GM23338 (cell line): ENCODE measurements at regions not wholly inside any gene's neighbourhood (a gene's known extent, or its start where the extent isn't known, plus 50 kb on each side); places are given as distances from the start of the nearest gene placed in this dataset.

ENCODE experiments used
- CREB1 ChIP-seq: fragments of 250-450 bp; sonication (Bioruptor Pico); IDR thresholded peaks from 2 replicates; pipeline ENCODE4 v1.5.0; 2020; ENCODE audit warnings: low read depth, mild to moderate bottlenecking, moderate library complexity
- EZH2 ChIP-seq: fragments of 200-600 bp; sonication (generic); IDR thresholded peaks from one replicate; pipeline ENCODE4 v1.8.0; 2017; ENCODE audit warnings: antibody characterized with exemption, mild to moderate bottlenecking, low read depth; ENCODE audit not compliant: unreplicated experiment
- EZH2phosphoT487 ChIP-seq: fragments of 200-600 bp; sonication (generic); IDR thresholded peaks from one replicate; pipeline ENCODE4 v1.8.1; 2018; ENCODE audit warnings: antibody characterized with exemption; ENCODE audit not compliant: unreplicated experiment
- JUNB ChIP-seq: IDR thresholded peaks from one replicate; pipeline ENCODE4 v1.6.1; 2016; ENCODE audit warnings: antibody characterized with exemption; ENCODE audit not compliant: unreplicated experiment
- NANOG ChIP-seq: IDR thresholded peaks from 2 replicates; pipeline ENCODE4 v1.6.1; 2016; ENCODE audit warnings: antibody characterized with exemption, borderline replicate concordance
- POLR2AphosphoS5 ChIP-seq: IDR thresholded peaks from 2 replicates; pipeline ENCODE4 v1.6.1; 2016; ENCODE audit warnings: antibody characterized with exemption, low read depth
- STAT1 ChIP-seq: IDR thresholded peaks from one replicate; pipeline ENCODE4 v1.6.1; 2016; ENCODE audit warnings: antibody characterized with exemption; ENCODE audit not compliant: unreplicated experiment
- ZNF114 ChIP-seq: fragments of 250-450 bp; sonication (Bioruptor Pico); IDR thresholded peaks from 2 replicates; pipeline ENCODE4 v1.5.0; 2020; ENCODE audit warnings: mild to moderate bottlenecking, moderate library complexity
- ZNF331 ChIP-seq: fragments of 250-450 bp; sonication (Bioruptor Pico); IDR thresholded peaks from 2 replicates; pipeline ENCODE4 v1.5.0; 2020; ENCODE audit warnings: low read depth, mild to moderate bottlenecking, moderate library complexity
- TF ChIP-seq, protein P1 (sequence below), 2 experiments: fragments of 200-600 bp in 1 of 2; sonication (generic) in 1 of 2; conservative IDR thresholded peaks; 2 replicates each; pipeline versions ENCODE4 v1.5.1 to v1.6.1; 2016 to 2017; ENCODE audit warnings: antibody characterized with exemption in 2 of 2, low read depth in 2 of 2, mild to moderate bottlenecking in 2 of 2, moderate library complexity in 1 of 2
- TF ChIP-seq, protein P2 (sequence below): IDR thresholded peaks from one replicate; pipeline ENCODE4 v1.6.1; 2018; ENCODE audit warnings: antibody characterized with exemption; ENCODE audit not compliant: unreplicated experiment
- TF ChIP-seq, protein P3 (sequence below): IDR thresholded peaks from 2 replicates; pipeline ENCODE4 v1.6.1; 2016; ENCODE audit warnings: antibody characterized with exemption
- TF ChIP-seq, protein P4 (sequence below): fragments of 250-450 bp; sonication (Bioruptor Pico); IDR thresholded peaks from 2 replicates; pipeline ENCODE4 v1.5.0; 2020; ENCODE audit warnings: mild to moderate bottlenecking, moderate library complexity

DNA sequence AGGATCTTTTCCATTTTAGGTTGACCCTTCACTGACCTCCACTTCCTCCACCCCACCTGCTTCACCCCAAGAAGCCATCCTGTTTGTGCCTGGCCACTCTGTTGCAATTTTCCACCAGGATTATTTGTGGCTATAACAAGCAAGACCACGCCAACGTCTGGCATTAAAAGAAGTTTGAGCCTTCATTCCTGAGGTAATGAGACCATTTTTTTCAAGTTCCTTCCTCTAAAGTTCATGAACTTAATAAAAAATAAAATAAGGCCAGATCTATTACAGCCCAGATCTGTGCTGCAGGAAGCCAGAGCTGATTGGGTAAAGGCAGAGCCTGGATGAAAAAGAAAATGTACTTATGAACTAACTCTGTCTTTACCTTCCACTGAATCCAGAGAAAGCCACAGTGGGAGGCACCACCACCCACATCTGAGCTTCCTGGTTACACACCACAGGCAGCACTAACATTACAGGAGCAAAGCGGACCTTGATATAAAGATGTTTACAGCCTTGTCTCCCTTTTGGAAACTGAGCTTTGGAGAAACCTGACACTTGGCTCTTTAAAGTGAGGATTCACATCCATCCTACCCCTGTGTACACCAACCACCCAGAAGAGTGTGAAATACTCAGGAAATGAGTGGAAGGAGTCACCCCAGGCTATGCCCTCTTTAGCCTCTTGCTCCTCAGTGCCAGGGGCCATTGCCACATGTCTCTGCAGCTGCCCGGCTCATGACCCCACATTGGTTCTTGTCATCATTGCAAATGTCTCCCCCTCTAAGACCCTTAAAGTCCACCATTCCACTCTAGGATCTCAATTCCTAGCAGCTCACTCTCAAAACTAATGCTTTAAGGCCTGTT is 293.6 kb downstream of the PLPP3 start:
- TF ChIP-seq EZH2: no peak
- no peak for TF ChIP-seq POLR2AphosphoS5
- TF ChIP-seq, protein P1, sequence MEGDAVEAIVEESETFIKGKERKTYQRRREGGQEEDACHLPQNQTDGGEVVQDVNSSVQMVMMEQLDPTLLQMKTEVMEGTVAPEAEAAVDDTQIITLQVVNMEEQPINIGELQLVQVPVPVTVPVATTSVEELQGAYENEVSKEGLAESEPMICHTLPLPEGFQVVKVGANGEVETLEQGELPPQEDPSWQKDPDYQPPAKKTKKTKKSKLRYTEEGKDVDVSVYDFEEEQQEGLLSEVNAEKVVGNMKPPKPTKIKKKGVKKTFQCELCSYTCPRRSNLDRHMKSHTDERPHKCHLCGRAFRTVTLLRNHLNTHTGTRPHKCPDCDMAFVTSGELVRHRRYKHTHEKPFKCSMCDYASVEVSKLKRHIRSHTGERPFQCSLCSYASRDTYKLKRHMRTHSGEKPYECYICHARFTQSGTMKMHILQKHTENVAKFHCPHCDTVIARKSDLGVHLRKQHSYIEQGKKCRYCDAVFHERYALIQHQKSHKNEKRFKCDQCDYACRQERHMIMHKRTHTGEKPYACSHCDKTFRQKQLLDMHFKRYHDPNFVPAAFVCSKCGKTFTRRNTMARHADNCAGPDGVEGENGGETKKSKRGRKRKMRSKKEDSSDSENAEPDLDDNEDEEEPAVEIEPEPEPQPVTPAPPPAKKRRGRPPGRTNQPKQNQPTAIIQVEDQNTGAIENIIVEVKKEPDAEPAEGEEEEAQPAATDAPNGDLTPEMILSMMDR (conservative IDR thresholded peaks at IDR 0.05; ENCODE audit: low read depth in 2 of 2): no peak
- TF ChIP-seq, protein P2, sequence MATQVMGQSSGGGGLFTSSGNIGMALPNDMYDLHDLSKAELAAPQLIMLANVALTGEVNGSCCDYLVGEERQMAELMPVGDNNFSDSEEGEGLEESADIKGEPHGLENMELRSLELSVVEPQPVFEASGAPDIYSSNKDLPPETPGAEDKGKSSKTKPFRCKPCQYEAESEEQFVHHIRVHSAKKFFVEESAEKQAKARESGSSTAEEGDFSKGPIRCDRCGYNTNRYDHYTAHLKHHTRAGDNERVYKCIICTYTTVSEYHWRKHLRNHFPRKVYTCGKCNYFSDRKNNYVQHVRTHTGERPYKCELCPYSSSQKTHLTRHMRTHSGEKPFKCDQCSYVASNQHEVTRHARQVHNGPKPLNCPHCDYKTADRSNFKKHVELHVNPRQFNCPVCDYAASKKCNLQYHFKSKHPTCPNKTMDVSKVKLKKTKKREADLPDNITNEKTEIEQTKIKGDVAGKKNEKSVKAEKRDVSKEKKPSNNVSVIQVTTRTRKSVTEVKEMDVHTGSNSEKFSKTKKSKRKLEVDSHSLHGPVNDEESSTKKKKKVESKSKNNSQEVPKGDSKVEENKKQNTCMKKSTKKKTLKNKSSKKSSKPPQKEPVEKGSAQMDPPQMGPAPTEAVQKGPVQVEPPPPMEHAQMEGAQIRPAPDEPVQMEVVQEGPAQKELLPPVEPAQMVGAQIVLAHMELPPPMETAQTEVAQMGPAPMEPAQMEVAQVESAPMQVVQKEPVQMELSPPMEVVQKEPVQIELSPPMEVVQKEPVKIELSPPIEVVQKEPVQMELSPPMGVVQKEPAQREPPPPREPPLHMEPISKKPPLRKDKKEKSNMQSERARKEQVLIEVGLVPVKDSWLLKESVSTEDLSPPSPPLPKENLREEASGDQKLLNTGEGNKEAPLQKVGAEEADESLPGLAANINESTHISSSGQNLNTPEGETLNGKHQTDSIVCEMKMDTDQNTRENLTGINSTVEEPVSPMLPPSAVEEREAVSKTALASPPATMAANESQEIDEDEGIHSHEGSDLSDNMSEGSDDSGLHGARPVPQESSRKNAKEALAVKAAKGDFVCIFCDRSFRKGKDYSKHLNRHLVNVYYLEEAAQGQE: no peak
- no peak for TF ChIP-seq CREB1 (CRISPR knock-in tag)
- no peak for TF ChIP-seq JUNB
- TF ChIP-seq EZH2phosphoT487: no peak
- TF ChIP-seq, protein P3, sequence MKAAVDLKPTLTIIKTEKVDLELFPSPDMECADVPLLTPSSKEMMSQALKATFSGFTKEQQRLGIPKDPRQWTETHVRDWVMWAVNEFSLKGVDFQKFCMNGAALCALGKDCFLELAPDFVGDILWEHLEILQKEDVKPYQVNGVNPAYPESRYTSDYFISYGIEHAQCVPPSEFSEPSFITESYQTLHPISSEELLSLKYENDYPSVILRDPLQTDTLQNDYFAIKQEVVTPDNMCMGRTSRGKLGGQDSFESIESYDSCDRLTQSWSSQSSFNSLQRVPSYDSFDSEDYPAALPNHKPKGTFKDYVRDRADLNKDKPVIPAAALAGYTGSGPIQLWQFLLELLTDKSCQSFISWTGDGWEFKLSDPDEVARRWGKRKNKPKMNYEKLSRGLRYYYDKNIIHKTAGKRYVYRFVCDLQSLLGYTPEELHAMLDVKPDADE: no peak
- no peak for TF ChIP-seq ZNF331 (CRISPR knock-in tag)
- no peak for TF ChIP-seq STAT1
- no peak for TF ChIP-seq NANOG
- TF ChIP-seq, protein P4, sequence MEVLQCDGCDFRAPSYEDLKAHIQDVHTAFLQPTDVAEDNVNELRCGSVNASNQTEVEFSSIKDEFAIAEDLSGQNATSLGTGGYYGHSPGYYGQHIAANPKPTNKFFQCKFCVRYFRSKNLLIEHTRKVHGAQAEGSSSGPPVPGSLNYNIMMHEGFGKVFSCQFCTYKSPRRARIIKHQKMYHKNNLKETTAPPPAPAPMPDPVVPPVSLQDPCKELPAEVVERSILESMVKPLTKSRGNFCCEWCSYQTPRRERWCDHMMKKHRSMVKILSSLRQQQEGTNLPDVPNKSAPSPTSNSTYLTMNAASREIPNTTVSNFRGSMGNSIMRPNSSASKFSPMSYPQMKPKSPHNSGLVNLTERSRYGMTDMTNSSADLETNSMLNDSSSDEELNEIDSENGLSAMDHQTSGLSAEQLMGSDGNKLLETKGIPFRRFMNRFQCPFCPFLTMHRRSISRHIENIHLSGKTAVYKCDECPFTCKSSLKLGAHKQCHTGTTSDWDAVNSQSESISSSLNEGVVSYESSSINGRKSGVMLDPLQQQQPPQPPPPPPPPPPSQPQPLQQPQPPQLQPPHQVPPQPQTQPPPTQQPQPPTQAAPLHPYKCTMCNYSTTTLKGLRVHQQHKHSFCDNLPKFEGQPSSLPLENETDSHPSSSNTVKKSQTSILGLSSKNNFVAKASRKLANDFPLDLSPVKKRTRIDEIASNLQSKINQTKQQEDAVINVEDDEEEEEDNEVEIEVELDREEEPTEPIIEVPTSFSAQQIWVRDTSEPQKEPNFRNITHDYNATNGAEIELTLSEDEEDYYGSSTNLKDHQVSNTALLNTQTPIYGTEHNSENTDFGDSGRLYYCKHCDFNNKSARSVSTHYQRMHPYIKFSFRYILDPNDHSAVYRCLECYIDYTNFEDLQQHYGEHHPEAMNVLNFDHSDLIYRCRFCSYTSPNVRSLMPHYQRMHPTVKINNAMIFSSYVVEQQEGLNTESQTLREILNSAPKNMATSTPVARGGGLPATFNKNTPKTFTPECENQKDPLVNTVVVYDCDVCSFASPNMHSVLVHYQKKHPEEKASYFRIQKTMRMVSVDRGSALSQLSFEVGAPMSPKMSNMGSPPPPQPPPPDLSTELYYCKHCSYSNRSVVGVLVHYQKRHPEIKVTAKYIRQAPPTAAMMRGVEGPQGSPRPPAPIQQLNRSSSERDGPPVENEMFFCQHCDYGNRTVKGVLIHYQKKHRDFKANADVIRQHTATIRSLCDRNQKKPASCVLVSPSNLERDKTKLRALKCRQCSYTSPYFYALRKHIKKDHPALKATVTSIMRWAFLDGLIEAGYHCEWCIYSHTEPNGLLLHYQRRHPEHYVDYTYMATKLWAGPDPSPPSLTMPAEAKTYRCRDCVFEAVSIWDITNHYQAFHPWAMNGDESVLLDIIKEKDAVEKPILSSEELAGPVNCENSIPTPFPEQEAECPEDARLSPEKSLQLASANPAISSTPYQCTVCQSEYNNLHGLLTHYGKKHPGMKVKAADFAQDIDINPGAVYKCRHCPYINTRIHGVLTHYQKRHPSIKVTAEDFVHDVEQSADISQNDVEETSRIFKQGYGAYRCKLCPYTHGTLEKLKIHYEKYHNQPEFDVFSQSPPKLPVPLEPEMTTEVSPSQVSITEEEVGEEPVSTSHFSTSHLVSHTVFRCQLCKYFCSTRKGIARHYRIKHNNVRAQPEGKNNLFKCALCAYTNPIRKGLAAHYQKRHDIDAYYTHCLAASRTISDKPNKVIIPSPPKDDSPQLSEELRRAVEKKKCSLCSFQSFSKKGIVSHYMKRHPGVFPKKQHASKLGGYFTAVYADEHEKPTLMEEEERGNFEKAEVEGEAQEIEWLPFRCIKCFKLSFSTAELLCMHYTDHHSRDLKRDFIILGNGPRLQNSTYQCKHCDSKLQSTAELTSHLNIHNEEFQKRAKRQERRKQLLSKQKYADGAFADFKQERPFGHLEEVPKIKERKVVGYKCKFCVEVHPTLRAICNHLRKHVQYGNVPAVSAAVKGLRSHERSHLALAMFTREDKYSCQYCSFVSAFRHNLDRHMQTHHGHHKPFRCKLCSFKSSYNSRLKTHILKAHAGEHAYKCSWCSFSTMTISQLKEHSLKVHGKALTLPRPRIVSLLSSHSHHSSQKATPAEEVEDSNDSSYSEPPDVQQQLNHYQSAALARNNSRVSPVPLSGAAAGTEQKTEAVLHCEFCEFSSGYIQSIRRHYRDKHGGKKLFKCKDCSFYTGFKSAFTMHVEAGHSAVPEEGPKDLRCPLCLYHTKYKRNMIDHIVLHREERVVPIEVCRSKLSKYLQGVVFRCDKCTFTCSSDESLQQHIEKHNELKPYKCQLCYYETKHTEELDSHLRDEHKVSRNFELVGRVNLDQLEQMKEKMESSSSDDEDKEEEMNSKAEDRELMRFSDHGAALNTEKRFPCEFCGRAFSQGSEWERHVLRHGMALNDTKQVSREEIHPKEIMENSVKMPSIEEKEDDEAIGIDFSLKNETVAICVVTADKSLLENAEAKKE (CRISPR knock-in tag): no peak
- no peak for TF ChIP-seq ZNF114
